ENCODE measurements at regions not wholly inside any gene's neighbourhood (a gene's known extent, or its start where the extent isn't known, plus 50 kb on each side); places are given as distances from the start of the nearest gene placed in this dataset.
"Not testable (repeated sequence)": the region's sequence is repeated elsewhere in the genome, so short reads cannot be mapped to it uniquely, and the experiment has no call there.

DNA sequence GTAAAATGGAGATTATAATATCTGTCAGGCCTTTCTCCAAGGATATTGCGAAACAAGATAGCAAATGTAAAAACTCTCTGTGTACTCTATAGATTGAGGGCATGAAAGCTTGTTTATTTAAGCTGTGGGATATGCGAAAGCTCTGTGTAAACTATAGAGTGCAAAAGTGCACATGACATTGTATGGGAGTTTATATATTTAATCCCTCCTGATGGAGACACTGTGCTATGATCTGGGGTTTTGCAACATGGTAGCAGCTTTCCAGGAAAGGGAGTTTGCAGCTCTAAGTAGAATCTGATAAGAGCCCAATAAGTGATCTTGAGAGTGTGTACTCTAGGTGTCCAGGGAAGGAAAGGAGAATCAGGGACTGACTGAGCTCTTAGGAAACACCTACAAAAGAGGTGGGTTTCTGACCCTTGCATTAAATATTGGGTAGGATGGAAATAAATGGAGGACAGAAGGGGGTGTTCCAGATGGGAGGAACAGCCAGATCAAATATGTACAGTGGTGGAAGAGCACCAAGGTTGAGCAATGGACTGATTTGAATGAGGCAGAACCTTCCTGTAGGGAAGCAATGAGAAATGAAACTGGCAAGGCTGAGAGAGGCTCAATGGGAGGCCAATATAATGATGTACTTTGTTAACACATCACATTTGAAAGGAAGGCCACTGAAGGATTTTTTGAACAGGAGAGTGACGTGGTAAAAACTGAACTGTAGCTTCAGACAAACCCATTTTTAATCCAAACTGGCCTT, 450.1 kb downstream of the GJA1 start:
- Mint-ChIP-seq H3K4me3 (no peak overlapping the region), H3K27me3 (no peaks in the 10 kb centered on the region), H3K4me1 (no peaks in the 10 kb centered on the region), H3K9me3 (no peaks in the 10 kb centered on the region), H3K36me3 (ENCODE audit: low read depth) (no peaks in the 10 kb centered on the region), H3K27ac (no peak overlapping the region)
- no peak for ATAC-seq (replicated peaks)

DNA sequence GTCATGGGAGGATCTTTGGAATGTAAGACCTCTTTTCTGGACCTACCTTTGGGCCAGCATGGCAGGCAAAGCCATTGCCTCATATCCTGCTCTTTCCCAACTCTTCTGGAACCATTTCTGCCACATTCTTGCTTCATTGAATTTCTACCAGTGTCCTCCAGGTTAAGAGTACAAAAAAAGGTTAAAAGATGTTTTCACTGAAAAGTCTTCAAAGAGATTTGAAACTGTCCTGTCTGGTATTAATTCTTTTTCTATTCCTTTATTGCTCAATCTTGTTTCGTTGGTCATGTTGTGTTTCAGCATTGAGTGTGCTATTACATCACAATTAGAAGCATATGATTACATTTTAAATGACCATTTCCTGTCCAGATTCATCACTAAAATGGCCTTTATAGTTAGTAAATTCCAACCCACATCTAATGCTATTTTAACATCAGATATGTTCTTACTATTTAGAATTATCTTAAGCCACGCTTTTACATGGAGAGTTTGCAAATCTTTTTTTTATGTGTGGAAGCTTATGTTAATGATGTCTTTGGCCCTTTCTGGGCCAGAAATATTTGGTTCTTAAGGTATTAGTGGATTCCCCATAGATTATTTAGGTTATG, 450.9 kb downstream of the GJA1 start:
- Mint-ChIP-seq H3K27ac (no peak overlapping the region), H3K27me3 (no peaks in the 10 kb centered on the region), H3K36me3 (ENCODE audit: low read depth) (no peaks in the 10 kb centered on the region), H3K4me3 (no peak overlapping the region), H3K9me3 (no peaks in the 10 kb centered on the region), H3K4me1 (no peaks in the 10 kb centered on the region)
- ATAC-seq (replicated peaks): no peak

DNA sequence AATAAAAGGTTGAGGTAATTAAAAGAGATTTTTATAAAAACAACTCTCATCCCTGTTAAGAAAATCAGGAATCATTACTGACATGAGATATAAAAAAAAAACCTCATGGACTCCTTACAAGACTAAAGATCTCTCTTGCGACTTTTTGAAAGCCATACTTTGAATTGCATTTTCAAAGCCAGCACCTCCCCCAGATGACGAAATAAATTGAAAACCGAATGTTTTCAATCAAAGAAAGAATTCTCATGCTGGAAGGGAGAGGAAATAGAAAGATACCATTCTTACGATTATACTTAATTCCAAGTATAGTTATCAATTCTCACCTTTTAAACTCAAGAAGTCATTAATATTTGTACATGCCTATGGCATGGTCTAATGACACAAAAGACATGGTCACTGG, 452.3 kb downstream of the GJA1 start:
- H3K9me3 Mint-ChIP-seq: no peaks in the 10 kb centered on the region
- no peak overlapping the region for H3K4me3 Mint-ChIP-seq
- H3K4me1 Mint-ChIP-seq: no peaks in the 10 kb centered on the region
- no peak for ATAC-seq (replicated peaks)
- no peaks in the 10 kb centered on the region for H3K36me3 Mint-ChIP-seq (ENCODE audit: low read depth)
- no peaks in the 10 kb centered on the region for H3K27me3 Mint-ChIP-seq
- no peak overlapping the region for H3K27ac Mint-ChIP-seq

DNA sequence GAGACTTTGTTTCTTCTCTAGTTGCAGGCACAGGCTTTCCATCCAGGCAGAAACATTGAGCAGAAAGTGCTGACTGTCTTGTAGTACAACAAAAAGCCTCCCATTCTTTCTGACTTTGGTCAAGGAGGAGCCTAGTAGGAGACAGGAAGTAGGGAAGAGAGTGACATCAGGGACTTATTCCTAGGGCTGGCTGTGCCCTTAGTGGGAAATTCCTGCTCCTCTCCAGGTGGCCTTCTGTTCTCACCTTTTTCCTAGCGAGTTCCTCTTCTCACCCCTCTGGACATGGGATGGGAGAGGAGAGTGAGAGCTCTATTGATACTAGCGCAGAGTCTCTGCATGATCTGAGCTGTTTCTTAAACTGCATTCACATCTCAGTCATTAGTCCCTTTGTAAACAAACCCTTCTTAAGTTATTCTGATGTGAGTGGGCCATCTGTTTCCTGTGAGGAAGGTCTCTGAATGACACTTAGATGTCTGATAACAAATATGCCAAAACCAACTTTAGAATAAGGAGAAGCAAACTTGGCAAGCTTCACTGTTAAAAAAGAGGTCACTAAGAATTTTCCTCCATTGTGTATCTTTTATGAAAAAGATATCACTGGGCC, 455.0 kb downstream of the GJA1 start:
- no peaks in the 10 kb centered on the region for H3K36me3 Mint-ChIP-seq (ENCODE audit: low read depth)

DNA sequence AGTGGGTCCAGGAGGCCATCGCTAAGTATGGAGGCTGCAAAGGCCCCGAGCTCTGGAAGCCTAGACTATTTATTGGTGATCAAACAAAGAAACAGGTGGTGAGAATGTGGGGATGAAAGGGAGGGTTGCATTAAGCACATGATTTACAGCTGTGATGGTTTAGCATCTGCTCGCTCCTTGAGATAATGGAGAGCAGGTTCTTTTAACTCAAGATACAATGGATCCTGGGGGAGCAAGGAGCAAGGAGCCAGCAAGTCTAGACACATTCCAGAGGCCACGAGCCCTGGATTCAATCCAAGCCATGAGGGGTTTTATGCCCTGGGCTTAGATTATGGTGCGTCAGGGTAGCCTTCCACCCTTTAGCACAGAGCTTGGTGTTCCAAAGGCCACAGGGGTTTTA, 460.3 kb downstream of the GJA1 start:
- H3K36me3 Mint-ChIP-seq (ENCODE audit: low read depth); H3K27me3 Mint-ChIP-seq; H3K4me1 Mint-ChIP-seq; H3K27ac Mint-ChIP-seq; ATAC-seq (replicated peaks); H3K9me3 Mint-ChIP-seq; H3K4me3 Mint-ChIP-seq: not testable (repeated sequence)

More for the DNA sequence above, 455.0 kb downstream of the GJA1 start:
- no peak overlapping the region for H3K27ac Mint-ChIP-seq
- no peak overlapping the region for H3K4me3 Mint-ChIP-seq
- no peaks in the 10 kb centered on the region for H3K27me3 Mint-ChIP-seq
- no peaks in the 10 kb centered on the region for H3K4me1 Mint-ChIP-seq
- peaks cover under 1% of the 10 kb centered on the region for H3K9me3 Mint-ChIP-seq
- ATAC-seq (replicated peaks): no peak

DNA sequence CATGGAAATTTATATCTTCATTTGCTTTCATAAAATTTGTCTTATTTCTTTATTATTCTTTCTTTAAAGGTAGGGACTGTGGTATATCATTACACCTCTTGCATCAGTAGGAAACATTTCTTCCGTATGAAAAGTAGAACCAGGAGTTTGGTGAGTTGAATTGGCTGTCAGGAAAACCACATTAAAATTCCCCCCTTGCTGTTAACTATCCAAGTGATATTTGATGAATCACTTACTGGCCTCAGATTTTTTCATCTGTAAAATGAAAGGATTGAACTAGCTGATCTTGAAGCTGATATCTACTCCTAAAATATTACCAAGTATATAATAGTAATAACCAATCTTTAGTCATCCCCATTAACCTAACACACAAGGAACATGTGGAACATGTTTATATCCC, 460.9 kb downstream of the GJA1 start:
- no peak for ATAC-seq (replicated peaks)
- Mint-ChIP-seq H3K27me3 (no peaks in the 10 kb centered on the region), H3K4me3 (no peak overlapping the region), H3K36me3 (ENCODE audit: low read depth) (no peaks in the 10 kb centered on the region), H3K9me3 (peaks cover 3% of the 10 kb centered on the region), H3K27ac (no peak overlapping the region), H3K4me1 (no peaks in the 10 kb centered on the region)

DNA sequence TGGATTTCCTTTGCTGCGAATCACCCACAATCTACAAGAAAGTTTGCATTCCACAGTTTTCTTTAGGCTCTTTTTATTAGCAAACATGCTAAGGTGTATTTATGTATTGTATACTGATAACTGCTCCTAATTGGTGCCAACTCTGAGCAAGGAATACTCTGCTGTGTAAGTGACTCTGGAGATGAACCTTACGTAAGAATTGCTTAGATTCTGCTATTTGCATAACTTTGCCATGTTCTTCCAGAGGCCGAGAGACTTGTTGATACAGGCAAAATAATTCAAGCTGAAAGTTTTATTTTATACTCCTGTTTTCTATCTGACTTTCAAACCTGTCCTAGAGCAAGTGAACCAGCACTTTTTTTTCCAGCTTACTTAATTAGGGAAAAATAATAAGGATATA, 461.3 kb downstream of the GJA1 start:
- no peak for ATAC-seq (replicated peaks)
- Mint-ChIP-seq H3K4me1 (no peaks in the 10 kb centered on the region), H3K27ac (no peak overlapping the region), H3K36me3 (ENCODE audit: low read depth) (no peaks in the 10 kb centered on the region), H3K4me3 (no peak overlapping the region), H3K27me3 (no peaks in the 10 kb centered on the region), H3K9me3 (peaks cover 3% of the 10 kb centered on the region)

DNA sequence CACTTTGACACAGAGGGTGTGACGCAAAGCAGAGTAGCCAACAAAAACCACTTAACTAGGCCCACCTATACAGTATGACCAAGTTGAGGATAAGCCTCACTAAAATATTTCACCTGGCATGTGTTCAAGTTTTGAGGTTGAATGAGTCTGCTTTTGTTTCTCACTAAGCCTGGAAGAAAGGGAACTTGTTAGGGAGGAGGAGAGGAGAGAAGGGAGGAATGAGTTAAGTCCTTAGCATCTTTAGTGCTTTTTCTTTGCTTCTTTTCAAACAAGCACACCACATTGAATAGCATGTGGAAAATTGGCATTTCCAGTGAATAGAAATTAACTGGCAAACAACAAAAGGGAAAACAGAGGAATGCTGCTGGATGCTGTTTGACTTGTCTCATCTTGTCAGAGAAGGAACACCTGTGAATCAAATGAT, 461.9 kb downstream of the GJA1 start:
- no peaks in the 10 kb centered on the region for H3K4me1 Mint-ChIP-seq
- H3K36me3 Mint-ChIP-seq (ENCODE audit: low read depth): no peaks in the 10 kb centered on the region
- H3K27me3 Mint-ChIP-seq: no peaks in the 10 kb centered on the region
- peaks cover 3% of the 10 kb centered on the region for H3K9me3 Mint-ChIP-seq
- H3K4me3 Mint-ChIP-seq: no peak overlapping the region
- no peak overlapping the region for H3K27ac Mint-ChIP-seq
- ATAC-seq (replicated peaks): no peak

DNA sequence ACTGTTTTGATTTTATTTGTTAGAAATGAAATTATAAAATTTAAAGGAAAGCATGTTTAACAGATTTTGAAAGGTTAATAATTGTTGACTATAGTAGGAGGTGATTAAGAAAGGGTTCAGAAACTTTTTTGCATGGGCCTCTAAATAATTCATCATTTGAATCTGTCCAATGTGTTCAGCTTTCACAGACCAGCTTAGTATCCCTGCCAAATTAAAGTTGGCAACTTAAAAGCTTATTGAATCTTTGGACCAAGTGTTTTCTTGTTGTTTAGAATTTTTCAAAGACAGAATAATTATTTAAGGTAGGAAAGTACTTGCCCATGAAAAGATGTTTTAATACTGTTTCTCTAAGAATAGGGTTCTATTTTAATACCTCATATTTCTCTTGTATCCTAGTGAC, 466.0 kb downstream of the GJA1 start:
- Mint-ChIP-seq H3K4me3 (no peak overlapping the region), H3K9me3 (peaks cover under 1% of the 10 kb centered on the region), H3K4me1 (no peaks in the 10 kb centered on the region), H3K27me3 (no peaks in the 10 kb centered on the region), H3K27ac (no peak overlapping the region), H3K36me3 (ENCODE audit: low read depth) (no peaks in the 10 kb centered on the region)
- ATAC-seq (replicated peaks): no peak

DNA sequence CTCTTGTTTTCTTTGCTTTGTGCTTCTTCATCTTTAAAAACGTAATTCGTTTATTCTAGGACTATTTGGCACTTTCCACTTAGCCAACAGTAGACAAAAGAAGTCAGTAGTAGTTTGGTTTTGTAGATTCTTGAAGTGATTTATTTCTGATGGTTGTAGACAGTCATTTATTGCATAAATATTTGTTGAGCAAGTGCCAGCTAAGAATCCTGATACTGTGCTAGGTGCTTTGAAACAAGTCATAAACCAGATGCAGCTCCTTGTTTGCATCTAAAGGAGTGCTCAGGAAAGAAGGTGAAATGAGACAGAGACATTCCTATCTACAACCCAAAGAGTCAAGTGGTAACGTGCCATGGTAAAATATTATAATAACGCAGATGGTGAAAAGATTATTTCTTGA, 469.1 kb downstream of the GJA1 start:
- Mint-ChIP-seq H3K27ac (no peak overlapping the region), H3K4me3 (no peak overlapping the region), H3K9me3 (peaks cover 7% of the 10 kb centered on the region), H3K4me1 (no peaks in the 10 kb centered on the region), H3K27me3 (no peaks in the 10 kb centered on the region), H3K36me3 (ENCODE audit: low read depth) (no peaks in the 10 kb centered on the region)
- ATAC-seq (replicated peaks): no peak

DNA sequence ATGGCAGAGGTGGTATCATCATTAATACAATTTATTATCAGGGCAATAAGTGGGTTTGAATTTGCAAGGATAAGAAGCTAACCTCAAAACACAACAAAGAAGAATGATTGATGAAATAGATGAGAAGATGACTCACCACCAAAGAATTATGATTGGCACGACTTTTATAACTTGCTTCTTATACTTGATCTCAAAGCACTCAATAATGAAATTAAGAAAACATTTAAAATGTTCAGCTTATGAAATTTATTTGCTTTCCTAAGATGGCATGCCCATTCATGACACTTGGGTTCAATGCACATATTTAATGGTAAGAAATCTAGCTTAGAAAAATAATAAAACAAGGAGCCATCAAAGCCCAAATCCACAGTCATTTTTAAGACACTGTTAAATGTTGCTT, 477.5 kb downstream of the GJA1 start:
- H3K27me3 Mint-ChIP-seq: no peaks in the 10 kb centered on the region
- no peak overlapping the region for H3K4me3 Mint-ChIP-seq
- peaks cover 9% of the 10 kb centered on the region for H3K9me3 Mint-ChIP-seq
- H3K36me3 Mint-ChIP-seq (ENCODE audit: low read depth): no peaks in the 10 kb centered on the region
- ATAC-seq (replicated peaks): no peak
- H3K27ac Mint-ChIP-seq: no peak overlapping the region
- no peaks in the 10 kb centered on the region for H3K4me1 Mint-ChIP-seq

DNA sequence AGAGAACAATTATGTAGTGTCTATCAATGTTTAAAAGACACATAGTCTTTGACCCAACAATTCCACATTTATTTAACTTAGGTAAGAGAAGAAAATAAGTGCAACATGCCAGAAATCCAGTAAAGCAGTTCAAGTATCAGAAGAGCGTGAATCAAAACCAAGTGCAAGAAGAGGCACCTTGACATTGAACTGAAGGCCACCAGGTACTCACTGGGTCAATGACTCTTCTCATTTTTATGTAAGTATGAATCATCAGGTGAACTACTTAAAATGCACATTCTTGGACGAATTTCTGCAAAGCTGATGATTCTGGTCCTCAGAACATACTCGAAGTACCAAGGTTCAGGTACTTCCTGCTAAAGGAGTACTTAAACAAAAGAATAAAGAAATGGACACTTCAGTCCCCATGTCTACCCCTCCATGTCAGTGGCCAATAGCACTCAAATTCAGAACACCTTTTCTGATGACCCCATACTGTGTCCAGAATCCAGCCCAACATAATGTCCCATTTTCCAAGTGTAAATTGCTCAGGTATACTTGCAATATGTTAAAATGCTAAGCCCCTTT, 481.9 kb downstream of the GJA1 start:
- no peaks in the 10 kb centered on the region for H3K9me3 Mint-ChIP-seq
- no peak overlapping the region for H3K4me3 Mint-ChIP-seq
- no peak for ATAC-seq (replicated peaks)
- no peak overlapping the region for H3K27ac Mint-ChIP-seq
- no peaks in the 10 kb centered on the region for H3K36me3 Mint-ChIP-seq (ENCODE audit: low read depth)
- H3K27me3 Mint-ChIP-seq: no peaks in the 10 kb centered on the region
- no peaks in the 10 kb centered on the region for H3K4me1 Mint-ChIP-seq

DNA sequence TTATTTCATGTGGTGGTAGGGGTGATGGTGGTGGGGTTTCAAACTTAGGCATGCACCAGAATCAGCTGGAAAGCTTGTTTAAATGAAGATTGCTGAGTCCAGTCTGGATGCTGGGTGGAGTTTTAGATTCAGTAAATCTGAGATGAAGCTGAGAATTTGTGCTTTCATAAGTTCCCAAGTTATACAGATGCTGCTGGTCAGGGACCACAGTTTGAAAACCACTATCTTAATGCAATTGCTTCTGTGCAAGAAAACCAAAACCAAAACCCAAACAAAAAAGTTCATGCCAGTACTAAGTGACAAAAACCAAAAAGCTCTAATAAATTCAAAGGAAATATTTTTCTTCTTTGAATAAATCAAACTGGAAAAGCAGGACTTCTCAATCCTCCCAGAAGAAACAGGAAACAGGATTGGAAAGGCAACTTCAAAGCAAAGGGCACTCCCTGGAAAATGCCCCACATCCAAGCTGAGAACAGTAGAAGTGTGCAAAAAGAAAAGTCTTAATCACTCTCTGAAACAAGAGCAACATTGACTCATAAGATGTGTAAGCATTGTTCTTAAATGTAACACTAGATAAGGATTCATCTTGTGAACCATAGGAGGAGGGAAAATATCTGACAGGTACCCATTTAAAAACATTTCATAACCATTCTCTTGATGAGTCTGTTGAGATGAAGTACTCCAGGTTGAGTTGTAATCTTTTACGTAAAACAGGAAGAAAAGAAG, 481.5 kb upstream of the HSF2 start:
- Mint-ChIP-seq H3K4me1 (no peaks in the 10 kb centered on the region), H3K36me3 (ENCODE audit: low read depth) (no peaks in the 10 kb centered on the region), H3K27ac (no peak overlapping the region), H3K9me3 (no peaks in the 10 kb centered on the region), H3K4me3 (no peak overlapping the region), H3K27me3 (no peaks in the 10 kb centered on the region)
- no peak for ATAC-seq (replicated peaks)

DNA sequence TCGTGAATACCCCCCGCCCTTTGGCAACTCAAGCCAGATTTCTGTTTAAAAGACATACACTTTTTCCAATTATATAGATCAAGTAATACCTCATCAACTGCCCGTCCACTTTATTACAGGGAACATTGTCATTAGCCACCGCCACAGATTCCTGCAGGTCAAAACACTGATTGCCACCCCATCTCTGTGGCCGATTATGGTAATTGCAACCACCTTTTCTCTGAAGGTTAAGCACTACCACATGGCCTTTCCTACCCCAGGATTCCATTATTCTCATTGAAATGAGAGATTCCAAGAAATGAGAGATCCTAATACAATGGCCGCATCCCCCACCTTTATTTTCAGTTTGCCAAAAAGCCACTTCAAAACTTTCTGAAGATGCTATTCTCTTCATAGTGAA, 478.8 kb upstream of the HSF2 start:
- no peak overlapping the region for H3K4me3 Mint-ChIP-seq
- H3K27me3 Mint-ChIP-seq: no peaks in the 10 kb centered on the region
- no peaks in the 10 kb centered on the region for H3K4me1 Mint-ChIP-seq
- H3K9me3 Mint-ChIP-seq: no peaks in the 10 kb centered on the region
- H3K27ac Mint-ChIP-seq: no peak overlapping the region
- H3K36me3 Mint-ChIP-seq (ENCODE audit: low read depth): no peaks in the 10 kb centered on the region
- no peak for ATAC-seq (replicated peaks)

Data from activated T-helper 17 cell treated with anti-CD3 and anti-CD28 coated beads, Interleukin-2, amount 50 U/mL, for 72 hours (primary cell).